NCI-H2227 (cell line): ENCODE measurements at regions not wholly inside any gene's neighbourhood (a gene's known extent, or its start where the extent isn't known, plus 50 kb on each side); places are given as distances from the start of the nearest gene placed in this dataset.

Experiments
- DNase-seq: peaks from one replicate; lab custom pipeline; 2025; ENCODE audit not compliant: unreplicated experiment; lab: John Stamatoyannopoulos, UW

DNA sequence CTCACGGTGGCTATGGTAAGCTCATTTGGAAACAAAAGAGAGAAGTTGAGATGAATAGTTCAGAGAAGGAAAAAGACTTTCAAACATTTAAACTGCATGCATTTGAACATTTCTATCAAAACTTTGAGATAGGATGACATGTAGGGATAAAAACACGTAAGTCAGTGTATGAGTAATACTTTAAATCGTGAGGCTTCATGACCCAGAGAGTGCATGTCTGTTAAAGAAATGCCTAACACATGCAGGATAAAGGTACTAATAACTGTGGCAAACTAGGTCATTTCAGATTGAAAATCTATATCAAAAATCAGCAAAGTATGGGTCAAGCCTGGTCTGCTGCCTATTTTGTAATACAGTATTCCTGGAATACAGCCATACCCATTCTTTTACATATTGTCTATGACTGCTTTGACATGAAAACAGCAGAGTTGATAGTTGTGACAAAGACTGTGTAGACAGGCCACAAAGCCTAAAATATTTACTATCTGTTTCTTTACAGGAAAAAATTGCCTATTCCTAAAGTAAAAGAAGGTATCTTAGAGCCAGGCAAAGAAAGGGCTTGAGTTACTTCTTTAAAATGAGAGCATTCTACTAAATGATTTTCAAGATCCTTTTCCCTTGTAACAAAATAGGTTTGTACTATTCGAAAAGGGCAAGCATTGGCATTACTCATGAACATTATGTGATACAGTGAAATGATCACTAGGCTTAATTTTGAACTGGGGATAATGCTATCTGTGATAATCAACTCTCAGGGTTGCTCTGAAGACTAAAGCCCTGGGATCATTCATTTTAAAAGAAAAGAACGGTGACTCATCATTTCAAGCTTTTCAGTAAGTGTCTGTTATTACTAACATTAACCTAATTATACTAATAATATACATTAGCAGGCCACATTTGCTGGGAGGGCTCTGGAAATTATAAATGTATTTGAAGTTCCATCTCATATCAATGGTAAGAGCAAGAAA, 185.9 kb downstream of the CRPPA start:
- DNase-seq, result no peak

DNA sequence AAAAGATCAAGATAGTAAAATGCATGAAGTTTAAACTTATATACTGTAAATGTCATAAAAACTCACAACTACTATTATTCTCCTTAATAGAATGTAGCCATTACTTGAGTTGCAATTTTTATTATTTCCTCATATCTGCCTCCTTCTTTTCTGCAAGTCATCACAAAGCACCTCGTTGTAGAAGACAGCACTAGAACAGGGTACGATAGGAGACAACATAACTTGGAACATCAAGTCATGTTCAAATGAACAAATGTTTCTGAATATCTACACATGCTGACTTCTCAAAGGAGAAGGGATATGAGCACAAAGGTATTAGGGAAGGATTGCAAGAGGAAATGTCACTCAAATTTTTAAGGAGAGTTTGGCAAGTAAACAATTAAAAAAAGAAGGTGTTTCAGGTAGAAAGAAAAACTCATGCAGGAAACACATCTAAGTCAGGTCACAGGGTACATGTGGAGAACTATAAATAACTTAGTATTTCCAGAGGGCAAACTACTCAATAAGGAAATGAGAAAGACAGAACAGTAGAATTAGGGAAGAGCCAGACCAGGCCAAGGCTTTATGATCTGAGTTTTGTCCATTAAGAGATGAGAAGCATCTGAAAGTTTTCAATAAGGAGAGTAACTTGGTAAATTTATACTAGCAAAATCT, 186.7 kb downstream of the CRPPA start:
- no peak for DNase-seq

DNA sequence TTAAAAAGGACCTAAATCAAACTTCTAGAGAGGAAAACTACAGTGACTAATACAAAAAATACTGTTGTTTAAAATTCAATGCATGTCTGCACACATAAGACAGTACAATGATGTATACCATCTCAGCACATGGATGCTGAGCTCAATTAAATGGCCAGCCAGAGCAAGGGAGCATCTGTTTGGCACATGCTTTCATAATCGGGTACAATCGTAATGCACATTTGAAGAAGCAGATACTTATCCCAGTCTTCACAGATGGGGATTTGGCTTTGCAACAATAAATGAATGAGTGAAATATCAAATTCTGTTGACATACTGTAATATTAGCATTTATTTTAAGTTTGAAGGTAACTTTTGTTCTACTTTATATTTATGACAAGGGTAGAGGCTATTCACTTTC, 187.8 kb downstream of the CRPPA start:
- DNase-seq, result no peak

DNA sequence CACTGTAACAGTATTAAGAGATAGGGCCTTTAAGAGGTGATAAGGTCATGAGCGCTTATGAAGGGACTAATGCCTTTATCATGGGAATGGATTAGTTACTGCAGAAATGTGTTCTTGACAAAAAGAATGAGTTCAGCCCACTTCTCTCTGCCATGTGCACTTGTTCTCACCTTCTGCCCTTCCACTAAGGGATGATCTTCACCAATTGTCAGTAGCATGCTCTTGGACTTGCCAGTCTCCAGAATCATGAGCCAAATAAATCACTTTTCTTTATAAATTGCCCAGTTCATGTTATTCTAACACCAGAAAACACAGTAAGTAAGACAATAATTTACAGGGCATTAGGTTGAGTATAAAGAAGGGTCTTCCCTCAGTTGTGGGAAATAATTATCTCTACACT, 189.1 kb downstream of the CRPPA start:
- no peak for DNase-seq

DNA sequence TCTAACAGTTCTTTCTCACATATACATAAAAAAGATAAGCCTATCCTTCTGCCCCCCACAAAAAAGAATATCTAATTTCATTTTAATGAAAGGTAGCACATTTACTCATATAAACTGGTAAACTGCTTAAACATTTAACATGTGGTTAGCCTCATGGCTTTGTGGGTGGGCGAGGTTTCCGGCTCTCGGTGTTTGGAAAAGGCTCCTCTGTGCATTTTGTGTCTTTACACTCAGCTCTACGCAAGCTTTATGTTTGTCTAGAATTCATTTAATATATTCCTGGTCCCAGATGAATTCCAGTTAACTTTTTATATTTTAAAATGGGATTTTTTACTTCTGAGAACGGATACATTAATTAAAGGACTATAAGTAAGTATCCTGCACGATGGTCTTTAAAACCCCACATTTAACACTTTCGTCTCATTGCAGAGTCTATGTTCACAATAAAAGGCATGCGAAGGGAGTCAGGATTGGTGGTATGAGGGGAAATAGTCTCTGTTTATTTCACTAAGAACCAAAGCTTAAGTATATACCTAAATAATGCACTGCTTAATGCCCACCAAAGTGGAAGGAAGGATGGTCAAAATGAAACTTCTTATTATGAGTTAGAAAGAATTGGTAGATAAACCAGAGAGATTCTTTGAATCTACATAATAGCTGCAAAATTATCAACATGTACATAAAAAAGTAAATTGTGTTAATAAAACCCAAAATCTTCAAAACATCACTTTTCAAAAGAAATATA, 197.2 kb downstream of the CRPPA start:
- DNase-seq, result no peak

DNA sequence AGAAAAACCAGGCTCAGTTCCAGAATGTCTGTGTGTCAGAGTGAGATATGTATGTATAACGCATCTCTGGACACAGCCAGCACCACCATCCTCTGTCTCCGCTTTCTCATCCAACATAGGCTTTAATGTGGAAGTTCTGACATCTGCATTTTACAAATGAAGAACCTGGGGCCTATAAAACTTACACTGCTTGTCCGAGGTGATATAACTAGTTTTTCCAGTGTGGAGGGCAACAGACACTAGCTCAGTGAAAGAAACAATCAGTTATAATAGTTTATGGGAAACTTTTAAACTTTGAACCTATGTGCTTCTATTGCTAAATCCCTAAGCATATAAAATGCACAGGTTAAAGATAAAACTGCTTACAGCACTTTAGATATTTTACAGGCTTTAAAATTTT, 208.7 kb downstream of the CRPPA start:
- no peak for DNase-seq

DNA sequence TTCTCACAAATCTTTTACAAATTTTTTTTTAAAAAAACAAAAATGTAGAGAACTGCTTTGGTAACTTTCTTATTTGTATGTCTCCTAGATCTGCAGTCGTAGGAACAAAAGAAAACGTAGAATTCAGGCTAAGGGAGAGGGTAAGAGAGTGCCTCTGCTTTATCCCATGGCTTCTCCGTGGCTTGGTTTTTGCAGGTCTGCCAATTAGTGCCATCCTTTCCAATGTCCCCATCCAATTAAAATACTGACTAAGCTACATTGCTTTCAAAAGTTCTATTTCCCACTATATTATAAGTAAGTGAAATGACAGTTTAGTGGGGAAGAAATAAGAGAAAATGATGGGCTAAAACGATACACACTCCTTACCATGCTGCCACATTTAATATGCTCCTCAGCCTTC, 209.3 kb downstream of the CRPPA start:
- no peak for DNase-seq

DNA sequence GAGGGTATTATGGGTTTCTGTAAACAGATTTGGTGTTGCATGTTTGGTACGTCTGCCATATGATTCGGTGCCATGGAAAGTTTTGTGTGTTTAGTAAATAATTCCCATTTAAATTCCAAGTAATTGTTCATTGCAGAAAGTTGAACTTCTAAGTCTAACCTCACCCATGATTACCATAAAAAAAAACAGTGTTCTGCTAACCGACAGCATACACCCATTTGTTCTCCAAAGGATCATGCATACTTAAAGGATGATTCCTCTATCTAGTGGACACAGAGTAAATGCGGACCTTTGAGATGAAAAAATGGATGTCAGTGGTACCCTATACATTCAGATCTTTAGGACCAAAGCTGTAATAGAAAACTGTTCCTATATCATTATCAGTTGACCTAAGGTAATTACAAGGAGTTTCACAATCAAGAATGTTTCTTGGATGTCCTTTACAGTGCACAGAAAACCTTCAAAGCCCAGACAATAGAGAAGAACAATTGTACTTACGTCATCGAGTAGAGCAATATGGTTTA, 209.9 kb downstream of the CRPPA start:
- DNase-seq, result no peak

DNA sequence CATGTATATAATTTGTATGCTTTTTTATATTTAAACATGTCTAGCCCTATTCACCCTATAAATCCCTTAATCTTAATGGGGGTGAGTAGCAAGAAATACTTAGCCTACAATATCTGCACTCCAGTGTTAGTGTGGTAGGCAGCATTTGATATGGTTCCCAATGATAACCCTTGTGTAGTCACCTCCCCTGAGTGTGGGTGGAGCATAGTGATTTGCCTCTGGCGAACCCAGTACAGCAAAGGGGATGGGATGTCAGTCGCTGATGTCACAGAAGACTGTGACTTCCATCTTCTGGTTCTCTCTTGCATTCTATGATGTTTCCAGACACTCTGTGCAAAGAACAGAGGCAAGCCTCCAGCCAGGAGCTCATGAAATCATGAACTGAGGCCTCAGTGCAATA, 211.2 kb downstream of the CRPPA start:
- DNase-seq, result no peak

DNA sequence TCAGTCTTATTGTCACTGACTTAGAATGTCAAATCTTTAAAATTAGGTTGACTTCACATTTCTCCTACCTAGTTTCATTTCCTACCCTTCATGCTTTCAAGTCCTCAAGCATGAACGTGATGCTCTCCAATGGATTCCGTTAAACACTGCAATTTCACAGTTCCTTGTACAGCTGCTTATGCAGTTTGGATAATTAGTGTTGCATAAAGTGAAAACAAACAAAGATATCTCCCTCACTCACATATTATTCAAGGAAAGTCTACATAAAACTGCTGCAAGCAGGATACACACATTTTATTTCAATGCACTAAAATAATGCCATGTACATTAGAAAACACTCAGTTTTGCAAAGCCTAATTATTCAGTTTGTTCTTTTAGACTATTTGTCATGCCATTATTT, 214.0 kb downstream of the CRPPA start:
- no peak for DNase-seq

DNA sequence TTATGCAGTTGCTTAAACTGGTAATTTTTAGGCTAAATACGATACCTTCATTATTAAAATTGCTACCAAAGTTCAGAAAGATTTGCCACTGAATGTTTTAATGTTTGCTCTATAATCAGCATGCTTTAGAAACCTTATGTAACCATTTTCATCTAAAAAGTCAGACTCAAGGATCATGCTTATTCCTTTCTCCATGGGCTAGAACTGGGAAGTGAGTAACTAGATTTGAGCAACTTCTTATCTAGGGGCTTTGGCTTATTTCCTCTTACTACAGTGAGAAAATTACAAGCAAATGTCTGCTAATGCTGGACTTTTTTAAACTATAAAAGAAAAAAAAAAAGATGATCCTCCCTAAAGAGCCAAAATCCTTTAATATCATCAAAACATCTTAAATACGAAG, 215.9 kb downstream of the CRPPA start:
- no peak for DNase-seq

DNA sequence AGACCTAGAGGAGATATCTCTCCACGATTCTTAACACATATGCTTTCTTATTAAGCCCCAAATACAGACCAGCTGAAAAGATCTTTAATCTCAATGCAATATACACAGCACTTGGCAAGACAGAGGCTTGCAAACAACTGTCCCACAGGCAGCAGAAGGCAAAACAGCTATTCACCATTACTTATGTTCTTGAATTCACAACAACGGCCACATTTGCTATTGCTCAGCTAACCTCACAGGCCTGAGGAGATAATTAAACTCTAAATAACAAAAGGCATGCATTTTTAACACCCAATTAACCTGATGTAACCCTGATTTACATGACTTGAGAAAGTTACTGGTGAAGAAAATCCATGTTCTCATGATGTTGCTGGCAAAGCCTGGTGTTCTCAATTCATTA, 216.4 kb downstream of the CRPPA start:
- no peak for DNase-seq

DNA sequence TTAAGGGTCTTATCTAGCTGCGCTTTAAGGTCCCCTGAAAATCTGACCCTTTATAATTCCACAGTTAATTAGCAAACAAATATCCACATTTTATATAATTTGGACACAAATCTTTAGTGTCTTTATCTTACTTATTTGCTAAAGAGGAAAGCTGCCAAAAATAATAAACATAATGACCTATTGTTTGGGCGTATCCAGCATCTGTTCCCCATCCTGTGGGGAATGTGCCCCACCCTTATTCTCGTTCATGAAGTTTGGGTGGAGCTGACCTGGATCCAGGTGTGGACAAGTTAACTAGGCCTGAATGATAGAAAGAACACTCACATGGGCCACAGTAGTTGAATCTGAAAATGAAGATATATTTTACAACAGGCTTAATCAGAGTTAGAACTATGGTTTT, 218.3 kb downstream of the CRPPA start:
- no peak for DNase-seq

DNA sequence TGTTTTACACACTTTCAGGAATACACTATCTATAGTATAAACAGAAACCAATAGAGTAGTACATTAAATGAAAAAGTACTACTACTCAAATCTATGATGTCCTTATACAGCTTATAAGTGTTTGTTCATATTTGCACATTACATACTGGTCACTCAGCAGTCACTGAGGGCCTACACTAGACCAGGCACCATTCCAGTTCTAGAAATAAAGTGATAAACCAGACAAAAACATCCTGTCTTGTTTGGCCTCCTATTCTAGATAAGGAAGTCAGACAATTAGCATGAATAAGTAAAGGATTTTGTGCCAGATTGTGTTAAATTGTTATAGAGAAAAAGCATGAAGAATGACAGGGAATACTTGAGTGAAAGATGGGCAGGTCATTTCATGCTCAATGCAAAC, 219.0 kb downstream of the CRPPA start:
- DNase-seq, result no peak

DNA sequence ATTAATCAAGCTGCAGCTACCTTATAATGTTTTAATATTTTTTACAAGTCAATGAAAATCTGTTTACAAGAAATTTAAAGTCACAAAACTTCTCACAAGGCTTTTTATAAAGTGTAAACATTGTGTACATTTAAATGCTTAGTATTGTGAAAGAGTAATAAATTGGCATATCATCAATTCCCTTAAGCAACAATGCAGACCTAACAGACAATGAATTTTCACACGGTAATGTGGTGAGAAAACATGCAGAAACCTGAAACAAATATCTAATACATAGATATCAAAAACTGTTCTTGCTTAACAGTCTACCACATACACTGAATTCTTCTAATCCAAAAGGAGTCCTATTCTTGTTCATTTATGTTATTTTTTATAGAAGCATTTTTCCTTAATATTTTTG, 220.7 kb downstream of the CRPPA start:
- DNase-seq, result no peak

DNA sequence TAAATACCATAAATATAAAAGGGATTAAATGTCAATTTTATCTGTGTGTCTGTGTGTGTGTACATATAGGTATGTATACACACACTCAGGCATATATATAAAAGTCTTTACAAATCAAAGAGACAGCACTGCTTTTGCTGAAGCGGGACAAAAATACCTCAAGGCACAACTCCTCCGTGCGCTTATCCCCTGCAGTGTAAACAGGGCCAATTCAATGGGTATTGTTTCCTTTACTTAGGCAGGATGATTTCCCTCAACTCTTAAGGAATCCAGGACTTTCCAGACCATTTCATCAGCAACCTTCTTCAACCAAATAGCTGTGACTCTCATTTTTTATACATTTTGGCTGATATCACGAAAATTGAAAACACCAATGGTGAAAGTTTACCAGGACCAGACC, 227.7 kb downstream of the CRPPA start:
- no peak for DNase-seq

DNA sequence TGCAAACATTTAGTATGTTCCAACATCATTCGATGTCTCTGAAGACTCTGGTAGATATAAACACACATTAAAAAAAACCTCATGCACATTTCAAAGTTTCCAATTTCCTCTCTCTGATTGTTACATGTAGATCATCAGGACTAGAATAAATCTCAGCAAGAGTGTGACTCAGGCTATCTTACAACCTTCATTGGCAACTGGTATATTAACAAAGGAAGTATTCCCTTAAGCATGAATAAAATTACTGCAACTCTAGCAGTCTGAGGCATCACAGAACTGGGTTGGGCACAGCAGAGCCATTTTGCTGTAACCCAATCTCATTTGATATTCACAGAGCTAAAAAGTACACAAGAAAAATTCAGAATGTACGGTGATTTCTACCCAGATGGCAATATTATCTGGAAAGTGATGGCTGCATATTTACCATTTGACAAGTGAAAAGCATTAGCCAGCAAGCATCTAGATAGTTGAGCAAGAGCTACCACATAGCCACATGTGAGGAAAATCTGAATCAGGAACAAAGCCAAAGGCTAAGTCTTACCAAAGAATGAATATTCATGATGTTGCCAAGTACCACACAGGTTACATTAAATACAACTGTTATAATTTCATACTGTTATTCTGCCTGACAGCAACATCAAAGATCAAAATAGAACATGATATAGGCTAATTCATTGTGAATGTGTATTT, 232.2 kb downstream of the CRPPA start:
- no peak for DNase-seq

DNA sequence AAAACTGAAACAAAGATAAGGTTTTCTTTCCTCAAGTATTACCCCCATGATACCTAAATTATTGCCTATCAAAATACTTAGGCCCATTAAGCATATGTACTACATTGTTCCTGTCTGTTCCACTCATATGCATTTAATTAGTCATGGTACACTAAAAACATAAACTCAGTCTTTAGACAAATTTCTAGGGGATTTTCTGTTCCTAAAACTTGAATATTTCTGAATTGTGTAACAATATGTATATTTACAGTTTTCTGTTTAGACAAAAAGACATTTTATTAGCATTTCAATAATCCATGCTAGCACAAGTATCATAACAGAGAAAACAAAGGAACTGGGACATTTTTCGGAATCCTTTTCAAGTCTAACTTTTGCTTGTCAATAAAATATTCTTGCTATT, 234.2 kb downstream of the CRPPA start:
- DNase-seq, result no peak

DNA sequence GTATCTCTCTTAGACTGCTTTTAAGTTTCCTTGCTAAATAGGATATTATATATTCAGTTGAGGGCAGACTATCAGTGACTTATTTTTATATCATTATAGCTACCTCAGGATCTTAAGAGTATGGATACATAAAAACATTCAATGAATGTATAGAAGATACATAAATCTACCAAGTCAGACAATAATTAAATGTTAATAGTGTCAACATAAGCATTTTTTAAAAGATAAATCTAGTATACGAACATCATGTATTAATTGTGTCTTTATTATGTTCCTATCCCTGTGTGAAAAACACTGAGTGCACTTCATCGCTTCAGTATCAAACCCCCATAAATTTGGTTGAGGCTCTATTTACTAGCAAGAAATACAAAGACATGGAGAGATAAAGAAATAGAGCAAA, 242.8 kb downstream of the CRPPA start:
- no peak for DNase-seq

DNA sequence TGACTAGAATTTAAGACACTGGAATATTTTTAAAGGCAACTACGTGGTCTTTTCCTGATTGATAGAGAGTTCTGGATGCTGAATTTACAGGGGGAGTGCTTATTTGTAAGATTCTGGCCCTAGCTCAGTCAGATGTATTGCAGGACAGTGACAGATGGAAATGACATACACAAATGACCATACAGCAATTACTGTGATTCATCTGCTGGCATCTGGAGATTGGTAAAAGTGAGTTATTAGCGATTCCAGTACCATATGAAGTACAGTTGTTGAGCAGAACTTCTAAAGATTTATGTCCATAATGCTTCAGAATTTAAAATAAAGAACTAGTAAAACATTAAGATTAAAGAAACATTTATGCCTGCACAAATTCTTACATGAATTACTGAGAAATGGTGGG, 243.2 kb downstream of the CRPPA start:
- DNase-seq, result no peak

DNA sequence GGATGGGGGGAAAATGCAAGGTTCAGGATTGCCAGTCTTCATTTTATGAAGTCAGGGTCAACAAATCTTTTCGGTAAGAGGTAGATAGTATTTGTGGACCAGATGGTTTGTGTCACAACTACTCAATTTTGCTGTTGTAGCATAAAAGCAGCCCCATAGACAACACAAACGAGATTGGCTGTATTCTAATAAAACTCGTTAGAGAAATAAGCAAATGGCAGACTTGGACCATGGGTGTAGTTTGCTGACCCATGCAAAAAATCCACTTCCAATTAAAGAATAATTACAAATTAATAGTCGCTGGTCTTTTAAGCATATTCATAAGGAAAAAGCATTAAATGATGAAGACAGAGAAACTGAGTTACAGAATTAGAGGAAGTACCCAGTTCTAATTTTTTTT, 247.1 kb downstream of the CRPPA start:
- DNase-seq, result no peak
